NCI-H2081 (cell line): ENCODE measurements at regions not wholly inside any gene's neighbourhood (a gene's known extent, or its start where the extent isn't known, plus 50 kb on each side); places are given as distances from the start of the nearest gene placed in this dataset.

Source experiments
- DNase-seq, 2 experiments: peaks; one replicate each; lab custom pipeline; 2025; lab: John Stamatoyannopoulos, UW

DNA sequence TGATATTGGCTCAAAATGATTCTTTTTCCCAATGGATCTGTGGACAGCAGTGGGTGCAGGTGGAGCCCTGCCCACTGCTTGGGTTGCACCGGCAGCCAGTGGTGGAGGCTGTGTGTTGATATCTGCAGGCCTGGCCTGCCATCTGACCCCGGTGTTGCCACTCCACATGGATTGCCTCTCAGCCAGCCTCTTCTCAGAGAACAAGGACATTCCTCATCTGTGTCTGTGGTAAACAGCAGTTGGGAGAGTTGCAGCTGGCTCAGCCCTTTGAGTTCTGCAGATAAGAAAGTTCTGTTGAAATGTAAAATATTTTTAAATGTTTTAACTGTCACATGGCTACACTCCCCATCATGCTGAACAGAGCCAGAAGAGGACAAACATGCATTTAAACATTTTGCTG is 374.9 kb upstream of the CELF2 start:
- no peak for DNase-seq

- DNase-seq: peak in 1 of 2 experiments; percentile 2
Measured at GRCh38 chr10:10644008-10644646, 373.5 kb upstream of the CELF2 start.

DNA sequence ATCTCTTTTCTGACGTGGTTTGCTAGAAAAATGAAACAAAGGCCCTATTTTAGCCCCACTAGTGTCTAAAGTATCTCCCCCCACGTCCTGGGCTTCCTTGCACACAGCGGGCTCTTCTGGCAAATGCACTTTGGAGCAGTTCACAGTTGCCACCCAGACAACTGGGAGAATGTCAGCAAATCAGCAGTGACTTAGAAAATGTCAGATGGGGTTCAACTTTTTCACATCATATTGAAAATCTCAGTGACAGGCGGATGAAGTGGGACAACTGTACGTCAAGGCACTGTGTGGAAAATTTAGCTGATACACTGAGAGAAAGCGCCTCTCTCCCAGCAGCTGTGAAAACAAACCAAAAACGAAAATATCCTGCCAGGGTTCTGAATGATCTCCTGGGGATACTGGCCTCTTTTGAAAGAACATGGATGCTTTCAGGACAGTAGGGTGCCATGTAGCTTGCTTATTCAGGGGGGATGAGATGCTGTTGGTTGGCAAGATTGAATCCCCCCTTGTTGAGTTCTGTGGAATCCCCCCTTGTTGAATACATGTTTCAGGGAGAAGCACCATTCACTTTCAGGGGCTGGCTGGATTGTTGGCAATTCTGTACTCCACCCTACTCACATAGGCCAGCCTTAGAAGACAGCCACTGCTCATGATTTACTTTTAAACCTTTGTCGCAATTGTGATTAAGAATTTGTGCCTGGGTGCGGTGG is 372.8 kb upstream of the CELF2 start:
- peak in 1 of 2 experiments; percentile 40 for DNase-seq

DNA sequence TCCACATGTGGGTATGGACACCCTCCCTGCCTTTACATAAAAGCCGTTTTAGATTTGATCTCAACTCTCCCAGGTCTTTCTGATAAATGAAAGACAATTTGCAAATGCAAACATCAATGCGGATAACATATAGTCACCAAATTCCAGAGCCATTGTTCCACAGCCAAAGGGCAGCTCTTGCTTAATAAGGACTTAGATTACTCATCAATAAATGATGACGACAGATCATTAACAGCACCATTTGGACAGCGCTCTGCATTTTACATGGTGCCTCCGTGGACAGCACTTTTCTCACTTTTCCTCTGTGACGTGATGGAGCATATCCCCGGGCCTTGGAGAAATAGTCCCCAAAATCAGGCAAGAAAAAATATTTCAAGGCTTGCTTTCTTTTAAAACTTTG is 370.3 kb upstream of the CELF2 start:
- DNase-seq: no peak

DNA sequence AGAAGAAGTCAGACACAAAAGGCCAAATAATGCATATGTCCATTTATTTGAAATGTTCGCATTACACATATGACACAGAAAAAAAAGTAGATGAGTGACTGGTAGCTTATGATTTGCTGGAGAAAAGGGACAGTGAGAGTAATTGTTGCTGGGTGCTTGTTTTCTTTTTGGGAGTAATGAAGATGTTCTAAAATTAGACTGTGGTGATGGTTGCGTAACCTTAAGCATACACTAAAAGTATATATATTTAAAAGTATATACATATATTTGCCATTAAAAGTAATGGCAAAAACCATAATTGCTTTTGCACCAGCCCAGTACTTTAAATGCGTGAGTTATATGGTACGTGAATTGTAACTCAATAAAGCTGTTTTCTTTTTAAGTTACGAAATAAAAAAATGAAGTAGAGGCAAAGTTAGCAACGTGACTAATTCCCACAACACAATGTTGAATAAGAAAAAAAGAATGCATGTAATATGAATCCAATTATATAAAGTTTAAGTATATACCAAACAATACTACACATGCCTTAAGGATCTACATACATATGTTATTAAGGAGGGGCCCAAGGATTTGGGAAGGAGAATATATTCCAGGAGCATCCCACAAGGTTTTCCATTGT is 360.4 kb upstream of the CELF2 start:
- DNase-seq: no peak

GRCh38 chr10:10658172-10658785 is 359.4 kb upstream of the CELF2 start:
- DNase-seq: no peak

DNA sequence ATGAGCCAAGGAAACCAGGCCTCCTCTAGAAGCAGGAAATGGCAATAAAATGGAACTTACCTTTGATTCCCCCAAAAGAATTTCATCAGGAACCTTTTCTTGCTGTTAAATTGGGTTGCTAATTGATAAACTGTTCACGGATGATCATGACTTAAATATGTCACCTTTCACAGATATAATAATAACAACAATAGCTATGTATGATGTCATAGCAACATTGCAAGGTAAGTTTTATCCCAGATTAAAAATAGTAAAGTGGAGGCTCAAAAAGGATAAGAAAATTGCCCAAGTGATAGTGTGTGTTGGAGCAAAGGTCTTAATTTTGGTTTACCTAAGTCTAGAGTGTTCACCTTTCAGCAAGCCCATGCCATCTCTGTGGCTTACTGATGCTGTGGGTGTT is 357.6 kb upstream of the CELF2 start:
- DNase-seq: no peak

GRCh38 chr10:10661176-10661575 is 356.5 kb upstream of the CELF2 start:
- DNase-seq: no peak

DNA sequence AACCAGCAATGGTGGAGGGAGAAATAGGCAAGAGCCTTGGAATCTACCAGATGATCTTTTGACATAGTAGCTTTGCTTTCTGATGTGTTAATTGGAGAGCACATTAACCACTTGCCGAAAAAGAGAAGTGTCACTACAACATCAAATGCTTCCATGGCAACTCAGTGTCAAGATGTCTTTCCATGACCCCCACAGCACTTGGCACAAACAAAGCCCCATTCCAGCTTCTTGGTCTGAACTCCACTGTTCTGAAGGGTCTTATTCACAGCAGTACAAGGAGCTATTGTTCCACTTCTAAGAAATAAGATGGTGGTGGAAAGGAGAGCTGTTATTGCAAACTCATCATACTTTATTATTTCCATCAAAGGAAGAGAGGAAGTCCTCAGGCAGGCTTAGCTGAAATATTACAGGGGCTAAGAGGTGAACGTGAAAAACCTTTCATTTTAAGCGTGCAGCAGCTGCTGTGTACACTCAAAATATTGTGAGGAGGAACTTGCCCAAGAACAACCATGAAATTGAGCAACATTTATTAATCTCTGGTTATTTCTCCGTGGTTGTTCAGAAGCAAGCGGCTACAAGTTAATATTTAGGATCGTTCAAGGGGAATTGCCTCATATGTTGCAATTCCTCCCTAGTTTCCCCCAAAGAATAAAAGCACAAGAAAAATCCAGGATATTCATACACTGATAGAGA is 354.8 kb upstream of the CELF2 start:
- DNase-seq: no peak

DNA sequence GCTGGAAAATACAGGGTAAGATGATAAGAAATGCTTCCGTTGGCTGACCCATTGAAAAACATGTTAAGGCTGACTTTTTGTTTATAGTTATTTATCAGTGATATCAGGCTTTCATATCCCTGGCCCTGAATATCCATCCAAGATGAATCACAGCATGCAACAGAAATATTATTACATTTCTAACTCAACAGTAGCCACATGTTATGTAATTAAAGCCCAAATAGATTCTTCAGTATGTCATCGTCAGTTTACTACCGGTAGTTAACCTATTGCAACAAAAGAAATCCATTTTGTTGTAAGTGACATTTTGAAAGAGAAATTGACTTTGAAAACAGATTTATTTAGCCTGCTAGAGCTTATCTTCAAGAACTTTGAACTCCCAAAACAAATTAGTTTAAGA is 354.1 kb upstream of the CELF2 start:
- DNase-seq: no peak

- no peak for DNase-seq
Measured at GRCh38 chr10:10665750-10666149, 351.9 kb upstream of the CELF2 start.

DNA sequence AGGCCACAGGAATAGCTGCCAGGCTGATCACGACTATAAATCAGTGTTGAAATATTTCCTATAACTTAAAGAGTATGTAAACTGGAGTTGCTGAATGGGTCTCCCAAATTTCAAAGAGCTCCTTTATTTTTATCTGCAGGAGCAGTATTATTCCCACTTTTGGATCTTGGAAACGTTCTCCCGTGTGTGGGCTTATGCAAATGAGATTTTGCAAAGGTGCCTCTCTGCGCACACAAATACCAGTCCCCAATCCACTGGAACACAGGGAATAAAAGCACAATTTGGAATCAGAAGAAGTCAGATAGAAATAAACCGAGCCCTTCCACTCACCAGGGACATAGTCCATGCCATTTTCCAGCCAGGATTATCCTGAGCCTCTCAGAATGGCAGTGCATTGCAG is 350.2 kb upstream of the CELF2 start:
- DNase-seq: no peak

DNA sequence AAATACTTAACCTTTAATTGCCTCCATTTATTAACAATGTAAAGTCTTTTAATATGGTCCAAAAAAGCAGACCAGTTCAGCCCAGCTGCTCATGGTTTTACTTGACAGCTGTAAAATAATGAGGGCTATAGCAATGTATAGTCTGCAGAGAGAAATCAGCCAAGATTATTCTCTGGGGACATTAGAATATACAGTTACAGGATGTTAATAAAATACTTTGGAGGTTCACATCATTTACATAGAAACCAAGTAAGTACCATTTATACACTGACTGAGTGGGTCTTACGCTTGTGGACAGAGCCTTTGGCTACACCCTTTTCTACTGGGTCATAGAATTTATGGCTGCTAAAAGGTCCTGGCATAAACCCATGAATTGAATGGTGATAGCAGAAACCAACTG is 340.7 kb upstream of the CELF2 start:
- no peak for DNase-seq

GRCh38 chr10:10677479-10677878 is 340.2 kb upstream of the CELF2 start:
- peak; percentile 52 to 74 for DNase-seq

- no peak for DNase-seq
Measured at GRCh38 chr10:10680496-10680895, 337.2 kb upstream of the CELF2 start.

DNA sequence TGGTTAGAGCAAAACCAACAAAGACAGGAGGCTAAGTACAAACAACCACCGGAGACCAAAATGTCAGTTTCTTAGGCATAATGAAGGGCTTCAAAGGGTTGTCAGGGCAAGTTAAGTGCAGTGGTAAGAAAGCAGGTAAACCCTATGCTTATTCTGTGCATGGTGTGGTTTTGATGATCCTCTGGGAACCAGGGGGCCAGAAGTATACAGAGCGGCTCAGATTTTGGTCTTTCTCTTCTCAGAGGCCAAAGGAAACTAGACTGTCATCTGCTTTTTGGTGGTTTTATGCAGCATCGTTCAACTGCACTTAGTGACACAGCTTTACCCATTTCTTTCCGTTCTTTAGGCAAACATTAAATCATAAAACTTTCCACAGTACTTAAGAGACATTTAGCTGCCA is 332.7 kb upstream of the CELF2 start:
- DNase-seq: no peak

DNA sequence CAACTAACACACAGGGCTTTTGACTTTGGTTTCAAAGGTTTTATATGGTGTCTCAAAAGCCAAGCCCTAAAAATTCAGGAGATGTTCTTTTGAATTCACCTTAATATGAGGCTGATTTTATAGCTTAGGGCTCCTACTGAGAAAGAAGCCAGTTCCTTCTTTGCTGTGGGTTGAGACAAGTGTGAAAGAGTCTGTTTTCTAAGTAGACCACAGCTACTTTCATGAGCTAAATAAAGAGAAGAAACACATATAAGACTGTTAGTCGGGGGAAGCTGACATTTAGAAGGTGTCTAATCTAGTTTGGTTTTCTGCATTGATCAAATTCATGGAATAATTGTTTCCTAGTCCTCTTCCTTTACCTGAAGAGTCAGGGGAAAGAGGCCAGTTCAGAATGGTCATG is 332.1 kb upstream of the CELF2 start:
- no peak for DNase-seq

GRCh38 chr10:10687751-10688150 is 329.9 kb upstream of the CELF2 start:
- no peak for DNase-seq

- DNase-seq: peak in 1 of 2 experiments; percentile 4
Measured at GRCh38 chr10:10699427-10699826, 318.2 kb upstream of the CELF2 start.

- no peak for DNase-seq
Measured at GRCh38 chr10:10701084-10701611, 316.5 kb upstream of the CELF2 start.

DNA sequence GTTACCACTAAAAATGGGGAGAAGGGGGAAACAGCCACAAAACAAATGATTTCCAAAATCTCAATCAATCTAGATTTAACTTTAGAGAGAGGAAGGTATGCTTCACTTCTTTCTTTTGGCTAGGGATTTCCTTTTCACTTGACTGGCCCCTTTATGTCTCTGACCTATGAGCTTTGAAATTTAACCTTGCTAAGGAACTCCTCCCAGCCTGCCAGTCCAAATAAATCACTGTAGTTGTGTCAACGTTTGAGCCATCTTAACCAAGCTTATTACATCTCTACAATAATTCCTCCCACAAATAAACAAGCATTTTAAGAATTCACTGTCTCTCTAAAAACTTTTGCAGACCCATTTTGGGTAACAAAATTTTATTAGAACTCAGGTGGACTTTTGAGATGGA is 315.5 kb upstream of the CELF2 start:
- no peak for DNase-seq

- no peak for DNase-seq
Measured at GRCh38 chr10:10703382-10703781, 314.3 kb upstream of the CELF2 start.
